ENCODE measurements at regions not wholly inside any gene's neighbourhood (a gene's known extent, or its start where the extent isn't known, plus 50 kb on each side); places are given as distances from the start of the nearest gene placed in this dataset.
A peak's percentile ranks its signal among the peaks of the same experiment; 100 is the strongest.

GRCh38 chr9:20197976-20198685 is 409.3 kb upstream of the SLC24A2 start:
- DNase-seq (ENCODE audit: low spot score): peak; percentile 72

GRCh38 chr9:20191228-20191840 is 402.5 kb upstream of the SLC24A2 start:
- DNase-seq (ENCODE audit: low spot score): no peak

- DNase-seq (ENCODE audit: low spot score): no peak
These were observed 401.0 kb upstream of the SLC24A2 start for GRCh38 chr9:20189871-20190270.

GRCh38 chr9:20188616-20189369 is 400.0 kb upstream of the SLC24A2 start:
- DNase-seq (ENCODE audit: low spot score): no peak

GRCh38 chr9:20187318-20187717 is 398.5 kb upstream of the SLC24A2 start:
- no peak for DNase-seq (ENCODE audit: low spot score)

GRCh38 chr9:20186823-20187222 is 398.0 kb upstream of the SLC24A2 start:
- DNase-seq (ENCODE audit: low spot score): no peak

DNA sequence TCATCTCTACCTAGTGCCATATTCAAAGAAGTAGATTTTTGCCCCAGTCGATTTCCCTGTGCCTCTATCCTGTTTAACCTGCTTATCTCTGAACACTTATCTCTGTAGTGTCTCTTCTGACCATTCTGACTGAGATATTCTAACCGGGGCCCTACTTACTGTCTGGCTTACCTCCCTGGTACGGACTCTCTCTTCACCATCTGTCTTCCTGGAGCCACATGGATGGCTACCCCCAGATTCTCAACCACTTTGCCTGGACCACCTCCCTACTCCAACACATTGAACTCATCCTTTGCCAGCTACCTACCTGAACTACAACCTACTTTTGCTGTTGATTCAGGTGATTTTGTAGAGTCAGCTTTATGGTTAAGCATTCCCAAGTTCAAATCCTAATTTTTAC is 397.4 kb upstream of the SLC24A2 start:
- DNase-seq (ENCODE audit: low spot score): no peak

- no peak for DNase-seq (ENCODE audit: low spot score)
These were observed 395.7 kb upstream of the SLC24A2 start for GRCh38 chr9:20184541-20184940.

DNA sequence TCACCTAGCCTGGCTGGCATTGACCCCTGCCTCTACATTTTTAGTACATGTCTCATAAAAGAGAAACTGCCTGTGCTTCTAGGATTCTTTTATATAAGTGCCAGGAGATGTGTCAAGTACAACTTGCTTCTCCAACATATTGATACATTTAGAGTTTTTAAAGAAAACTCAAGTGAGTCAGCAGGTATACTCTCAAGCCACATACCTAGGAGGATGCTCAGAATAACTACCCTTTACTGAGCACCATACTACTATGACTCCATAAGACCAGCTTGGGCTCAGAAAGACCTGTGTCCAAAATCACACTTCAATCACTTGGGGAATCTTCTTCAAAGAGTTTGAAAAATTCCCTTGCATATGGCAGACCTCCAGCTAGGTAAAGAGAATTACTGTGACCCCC is 389.8 kb upstream of the SLC24A2 start:
- no peak for DNase-seq (ENCODE audit: low spot score)

GRCh38 chr9:20178197-20178596 is 389.4 kb upstream of the SLC24A2 start:
- no peak for DNase-seq (ENCODE audit: low spot score)

GRCh38 chr9:20170122-20170521 is 381.3 kb upstream of the SLC24A2 start:
- no peak for DNase-seq (ENCODE audit: low spot score)

DNA sequence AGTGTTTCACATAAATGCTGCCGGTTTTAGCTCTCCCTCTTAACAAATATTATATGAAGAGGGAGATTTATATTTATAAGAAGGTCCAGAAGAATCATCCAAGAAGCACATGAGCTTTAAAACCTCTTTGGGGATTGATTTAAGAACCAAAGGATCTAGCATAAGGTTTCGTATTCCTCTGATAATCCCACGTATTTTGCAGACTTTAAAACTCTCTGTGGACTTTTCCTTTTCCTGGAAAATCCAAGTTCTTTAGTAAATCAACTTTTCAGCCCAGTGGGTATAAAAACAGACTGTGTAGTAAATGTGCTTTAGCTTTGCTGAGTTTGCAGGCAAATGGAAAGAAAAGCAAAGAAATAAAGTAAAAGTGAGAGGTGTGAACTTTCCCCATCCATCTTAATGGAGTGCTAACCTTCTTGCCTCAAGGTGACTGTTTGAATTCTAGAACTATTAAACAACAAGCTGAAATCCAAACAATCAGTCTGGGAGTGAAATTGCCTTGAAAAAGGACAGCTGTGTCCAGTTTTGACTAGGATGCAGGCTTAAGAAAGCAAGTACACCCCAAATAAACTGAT is 363.4 kb upstream of the SLC24A2 start:
- DNase-seq (ENCODE audit: low spot score): no peak

GRCh38 chr9:20148416-20148815 is 359.6 kb upstream of the SLC24A2 start:
- DNase-seq (ENCODE audit: low spot score): no peak

- DNase-seq (ENCODE audit: low spot score): no peak
These were observed 355.4 kb upstream of the SLC24A2 start for GRCh38 chr9:20144197-20144596.

DNA sequence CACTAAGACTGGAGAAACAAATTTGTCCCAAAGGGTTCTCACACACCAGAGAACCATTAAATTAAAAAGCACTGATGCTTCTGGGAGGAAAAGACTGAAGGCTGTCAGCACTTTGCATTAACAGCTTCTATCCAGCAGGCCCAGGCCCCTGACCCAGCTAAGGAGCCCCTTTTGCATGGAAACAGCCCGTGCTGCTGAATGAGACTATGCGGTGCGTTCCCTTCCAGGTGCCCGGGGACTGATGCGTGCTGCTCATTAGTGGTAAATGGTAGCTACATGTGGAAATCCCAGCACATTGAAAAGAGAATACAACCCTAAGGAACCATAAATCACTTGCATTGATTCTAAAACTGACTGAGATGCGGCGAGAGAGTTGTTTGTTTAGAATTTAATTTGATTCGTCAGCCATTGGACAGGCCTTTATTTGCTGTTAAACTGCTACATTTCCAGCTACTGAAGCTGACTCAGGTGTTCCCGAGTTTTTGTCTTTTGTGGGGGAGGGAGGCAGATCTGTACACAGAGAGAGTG is 351.0 kb upstream of the SLC24A2 start:
- no peak for DNase-seq (ENCODE audit: low spot score)

DNA sequence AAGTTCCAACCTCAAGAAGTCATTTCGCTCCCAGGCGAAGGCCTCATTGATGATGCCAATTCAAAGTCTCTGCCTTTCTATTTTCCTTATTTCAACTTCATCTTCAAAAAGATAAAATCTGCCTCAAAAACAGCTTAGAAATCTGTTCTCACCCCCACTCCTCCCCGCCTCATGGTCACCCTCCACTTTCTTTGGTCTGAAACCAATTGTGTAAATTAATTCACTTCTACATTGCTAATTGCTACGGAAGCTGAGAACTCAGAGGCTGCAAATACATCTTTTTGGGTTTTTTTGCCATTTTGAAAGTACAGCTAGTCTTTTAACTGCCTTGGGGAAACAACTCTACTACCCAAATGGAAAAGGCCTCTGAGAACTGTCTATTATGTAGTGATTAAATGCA is 350.0 kb upstream of the SLC24A2 start:
- no peak for DNase-seq (ENCODE audit: low spot score)

DNA sequence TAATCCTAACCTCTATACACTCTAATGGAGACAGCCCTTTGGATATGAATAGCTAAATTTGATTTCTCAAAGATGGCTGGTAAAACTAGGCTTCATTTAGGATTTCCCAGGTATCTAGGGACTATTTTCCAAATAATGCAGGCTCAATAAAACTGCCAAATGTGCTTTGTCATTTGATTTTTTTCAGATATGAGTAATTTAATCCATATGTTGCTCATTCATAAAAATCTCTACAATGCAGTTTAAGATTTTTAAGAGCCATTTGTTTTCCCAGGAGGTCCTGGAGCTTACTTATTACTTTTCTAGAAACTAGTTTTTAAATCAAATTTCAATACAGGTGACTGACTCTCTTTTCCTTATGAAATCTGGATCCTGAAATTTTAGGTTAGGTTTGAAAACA is 349.3 kb upstream of the SLC24A2 start:
- DNase-seq (ENCODE audit: low spot score): no peak

- no peak for DNase-seq (ENCODE audit: low spot score)
These were observed 348.6 kb upstream of the SLC24A2 start for GRCh38 chr9:20137425-20137824.

- DNase-seq (ENCODE audit: low spot score): no peak
These were observed 346.4 kb upstream of the SLC24A2 start for GRCh38 chr9:20135119-20135697.

GRCh38 chr9:20125727-20126126 is 336.9 kb upstream of the SLC24A2 start:
- DNase-seq (ENCODE audit: low spot score): no peak

DNA sequence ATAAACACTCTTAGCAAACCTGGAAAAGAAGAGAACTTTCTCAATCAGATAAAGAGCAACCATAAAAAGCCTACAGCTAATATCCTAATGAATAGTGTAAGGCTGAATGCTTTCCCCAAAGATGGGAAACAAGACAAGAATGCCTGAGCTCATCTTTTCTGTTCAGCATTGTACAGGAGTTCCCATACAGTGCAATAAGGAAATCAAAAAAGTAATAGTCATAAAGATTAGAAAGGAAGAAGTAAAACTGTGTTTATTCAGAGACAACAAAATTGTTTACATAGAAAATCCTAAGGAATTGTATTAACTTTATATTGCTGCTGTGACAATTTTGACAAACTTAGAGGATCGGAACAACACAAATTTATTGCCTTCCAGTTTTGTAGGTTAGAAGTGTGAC is 330.7 kb upstream of the SLC24A2 start:
- DNase-seq (ENCODE audit: low spot score): no peak

DNA sequence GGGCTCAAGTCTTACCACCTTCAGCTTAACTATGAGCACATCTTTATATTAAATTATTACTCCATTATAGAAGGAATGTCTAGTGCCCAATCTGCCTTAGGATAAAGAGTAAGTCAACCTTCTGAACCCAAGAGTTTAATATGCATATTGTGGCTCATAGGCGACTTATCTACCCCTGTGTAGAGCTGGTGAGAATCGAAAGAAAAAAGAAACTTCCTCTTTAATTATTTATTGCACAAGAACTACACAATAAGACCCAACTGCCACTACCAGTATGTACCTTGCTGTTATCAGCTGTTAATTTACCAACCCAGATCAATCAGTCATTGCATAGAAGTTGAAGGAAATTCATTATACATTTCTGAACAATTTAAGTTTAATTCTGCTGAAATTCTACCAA is 329.1 kb upstream of the SLC24A2 start:
- no peak for DNase-seq (ENCODE audit: low spot score)

Data from mucosa of gallbladder (tissue), 1 donor.